Lung microvascular endothelial cell (primary cell): ENCODE measurements at regions not wholly inside any gene's neighbourhood (a gene's known extent, or its start where the extent isn't known, plus 50 kb on each side); places are given as distances from the start of the nearest gene placed in this dataset.

Experiments used
- DNase-seq, 2 donors: peaks; one replicate each; pipeline versions ENCODE4 v3.0.0 to v3.0.0-alpha.2; 2010; ENCODE audit warnings: low read depth in 2 of 2

GRCh38 chr9:1957856-1958255 is 57.3 kb upstream of the SMARCA2 start:
- DNase-seq: no peak

GRCh38 chr9:1959371-1959770 is 55.8 kb upstream of the SMARCA2 start:
- DNase-seq: no peak

- DNase-seq: no peak
Observed at GRCh38 chr9:1960342-1961042, 54.7 kb upstream of the SMARCA2 start.

- DNase-seq: peak in 1 of 2 donors; percentile 66
Observed at GRCh38 chr9:1962122-1962521, 53.0 kb upstream of the SMARCA2 start.

DNA sequence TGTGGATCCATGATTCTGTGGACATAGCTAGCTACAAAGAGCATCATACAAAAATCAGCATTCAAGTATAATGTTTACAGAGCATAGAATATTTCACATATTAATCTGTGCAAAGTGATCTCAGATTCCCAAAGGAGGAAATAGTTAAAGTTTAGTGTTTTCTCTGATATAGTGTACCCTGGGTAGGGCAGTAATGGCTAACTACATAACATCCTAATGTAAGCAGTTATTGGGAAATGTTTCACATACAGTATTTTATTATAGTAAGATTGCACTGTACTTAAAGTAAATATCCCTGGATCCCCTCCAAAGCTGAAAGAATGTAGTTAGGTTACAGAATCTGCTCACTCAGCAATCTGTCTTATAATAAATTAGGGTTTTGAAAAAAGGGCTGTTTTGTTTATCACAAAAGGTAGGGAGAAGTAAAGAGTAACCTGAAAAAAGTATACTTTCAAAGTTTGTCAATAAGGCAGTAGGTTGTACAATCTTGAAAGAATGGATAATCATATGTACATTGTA is 52.5 kb upstream of the SMARCA2 start:
- DNase-seq: no peak

DNA sequence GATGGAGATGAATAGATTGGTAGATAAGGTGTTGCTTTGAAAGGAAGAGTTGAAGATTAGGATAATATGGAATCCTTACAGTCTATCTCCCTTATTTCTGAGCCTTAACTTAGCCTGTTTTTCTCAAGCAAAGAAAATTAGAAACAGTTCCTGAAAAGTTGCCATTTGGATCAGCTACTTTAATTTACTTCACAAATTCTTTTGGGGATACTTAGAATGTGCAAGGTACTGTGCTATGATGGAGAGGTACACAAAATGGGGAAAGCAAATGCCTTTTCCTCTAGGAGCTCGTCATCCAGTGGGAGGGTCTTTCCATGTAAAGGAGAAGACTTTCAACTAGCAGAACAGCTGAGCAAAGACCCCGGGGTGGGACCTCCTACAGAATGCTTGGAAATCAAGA is 51.1 kb upstream of the SMARCA2 start:
- no peak for DNase-seq
